ENCODE measurements at regions not wholly inside any gene's neighbourhood (a gene's known extent, or its start where the extent isn't known, plus 50 kb on each side); places are given as distances from the start of the nearest gene placed in this dataset.

DNA sequence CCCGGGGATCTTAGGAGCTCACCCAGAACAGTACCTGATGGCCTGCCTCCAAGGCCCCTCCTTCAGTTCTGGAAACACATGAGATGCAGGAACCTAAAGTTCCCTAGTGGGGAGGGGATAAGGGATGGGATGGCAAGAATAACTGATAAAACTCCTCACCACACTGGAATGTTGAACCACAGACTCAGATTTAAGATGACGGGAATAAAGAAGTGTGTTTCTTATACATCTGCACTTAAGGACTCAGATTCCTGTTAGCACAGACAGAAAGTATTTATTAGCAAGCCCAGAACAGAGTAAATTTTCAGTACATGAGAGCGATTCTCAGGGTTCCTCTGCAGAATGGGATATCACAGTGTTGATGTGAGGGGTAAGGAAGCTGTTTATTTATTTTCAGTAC, 245.2 kb downstream of the TLE3 start:
- no peak for DNase-seq

DNA sequence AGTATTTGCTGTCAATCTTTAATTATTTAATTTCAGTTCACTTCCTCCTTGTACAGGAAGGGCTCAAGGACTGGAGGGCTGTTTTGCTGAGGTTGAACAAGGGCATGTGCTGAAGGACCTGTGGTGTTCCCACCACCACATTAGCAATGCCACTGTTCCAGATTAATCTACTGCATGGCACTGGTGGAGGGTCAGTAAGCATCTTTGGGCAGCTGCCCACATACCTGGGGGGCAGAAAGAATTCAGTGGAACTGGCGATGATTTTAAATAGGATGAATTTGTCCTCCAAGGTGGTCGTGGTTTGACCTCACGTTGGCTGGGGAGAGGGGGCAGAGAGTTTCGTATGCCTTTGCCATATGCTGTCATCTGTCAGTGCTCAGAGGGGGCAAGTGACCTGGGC, 244.8 kb downstream of the TLE3 start:
- no peak for DNase-seq

DNA sequence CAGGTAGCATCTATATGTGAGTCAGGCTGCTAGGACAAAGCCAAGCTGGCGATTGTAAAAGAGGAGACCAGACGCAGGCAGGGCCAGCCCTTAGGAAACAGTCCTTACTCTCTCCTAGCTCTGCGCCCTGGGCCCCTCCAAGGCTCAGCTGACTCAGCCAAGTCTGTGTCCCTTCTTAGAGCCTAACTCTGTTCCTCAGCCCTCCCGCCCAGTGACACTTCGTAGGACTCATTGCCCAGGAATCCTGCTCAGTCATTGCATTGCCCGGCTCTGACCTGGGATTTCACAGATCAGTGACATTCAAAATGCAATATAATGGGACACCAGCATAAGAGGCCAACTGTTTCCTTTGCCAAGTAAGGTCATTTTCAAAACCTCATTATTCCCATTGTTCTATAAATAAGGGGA, 244.2 kb downstream of the TLE3 start:
- no peak for DNase-seq

DNA sequence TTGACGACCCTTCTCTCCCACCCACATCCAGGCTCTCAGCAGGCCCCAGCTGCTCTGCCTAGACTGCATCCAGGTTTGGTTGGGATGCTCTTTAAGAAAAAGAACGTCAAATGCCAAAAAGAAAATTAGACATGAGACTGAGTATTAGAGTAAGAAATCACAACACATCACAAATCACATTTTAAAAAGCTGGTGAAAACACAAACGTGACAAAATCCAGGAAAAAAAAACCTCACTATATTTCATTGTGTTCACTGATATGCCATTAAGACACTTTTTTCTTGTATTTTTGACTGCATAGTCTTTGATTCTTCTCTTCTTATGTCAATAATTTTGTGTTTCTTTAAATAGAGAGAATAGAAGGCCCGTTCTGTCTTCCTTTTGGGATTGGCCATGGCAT, 243.7 kb downstream of the TLE3 start:
- no peak for DNase-seq

DNA sequence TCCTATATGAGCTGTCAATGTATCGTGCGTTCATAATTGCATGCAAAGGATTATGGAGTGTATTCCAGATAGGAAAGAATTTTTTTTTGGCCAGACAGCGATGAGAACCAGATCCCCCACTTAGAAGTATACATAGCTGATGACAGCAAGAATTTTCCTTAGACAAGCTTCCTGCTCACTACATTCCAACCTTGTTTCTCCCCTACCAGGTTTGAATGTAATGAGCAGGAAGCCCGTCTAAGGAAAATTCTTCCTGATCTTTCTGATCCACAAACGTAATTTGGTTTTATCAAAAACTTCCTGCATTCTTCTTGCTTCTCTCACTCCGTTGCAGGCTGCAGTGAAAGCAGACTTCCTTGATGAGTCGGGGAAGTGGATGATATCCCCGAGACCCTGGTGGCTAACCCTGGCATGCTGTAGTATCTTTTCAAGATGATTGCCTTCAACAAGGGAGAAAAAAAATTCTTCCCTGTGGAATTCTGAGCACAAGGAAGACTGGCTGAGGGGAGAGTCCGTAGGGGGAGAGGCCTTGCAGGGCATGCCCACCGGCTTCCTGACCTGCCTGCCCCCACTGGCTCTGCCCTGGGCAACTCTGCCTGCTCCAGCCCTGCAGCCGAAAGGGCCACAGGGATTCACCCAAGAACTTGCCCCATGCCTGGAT, 243.1 kb downstream of the TLE3 start:
- no peak for DNase-seq

DNA sequence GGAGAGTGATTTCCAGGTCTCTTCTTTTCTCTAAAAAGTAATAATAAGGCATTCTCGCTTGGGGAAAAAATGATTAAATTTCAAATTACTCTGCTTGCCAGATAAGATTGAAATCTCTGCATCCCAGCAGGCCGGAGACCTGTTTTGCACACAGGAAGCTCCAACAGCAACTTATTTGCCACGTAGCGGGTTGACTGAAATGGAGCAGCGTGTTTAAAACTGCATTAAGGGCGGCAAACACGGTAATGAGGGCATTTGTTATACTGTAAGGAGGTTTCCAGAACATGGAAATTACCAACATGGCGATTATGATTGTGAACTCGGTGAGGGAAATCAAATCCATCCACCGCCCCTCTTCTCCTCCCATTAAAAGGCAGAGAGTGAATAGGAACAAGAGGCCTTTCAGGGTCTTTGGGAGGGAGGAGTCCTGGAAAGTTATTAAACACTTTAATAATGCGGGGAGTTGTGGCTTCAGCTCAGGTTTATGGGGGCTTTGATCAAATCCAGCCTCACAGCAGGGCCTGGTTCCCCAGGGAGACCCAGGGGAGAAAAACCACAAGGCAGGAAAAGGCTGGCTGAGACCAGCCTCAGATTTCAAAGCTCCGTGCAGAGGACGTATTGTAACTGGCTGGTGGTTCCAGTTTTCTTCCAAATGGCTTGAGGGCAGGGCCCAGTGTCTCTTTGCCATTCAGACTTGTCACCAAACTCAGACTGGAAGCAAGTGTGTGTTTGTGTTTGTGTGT, 242.3 kb downstream of the TLE3 start:
- no peak for DNase-seq

DNA sequence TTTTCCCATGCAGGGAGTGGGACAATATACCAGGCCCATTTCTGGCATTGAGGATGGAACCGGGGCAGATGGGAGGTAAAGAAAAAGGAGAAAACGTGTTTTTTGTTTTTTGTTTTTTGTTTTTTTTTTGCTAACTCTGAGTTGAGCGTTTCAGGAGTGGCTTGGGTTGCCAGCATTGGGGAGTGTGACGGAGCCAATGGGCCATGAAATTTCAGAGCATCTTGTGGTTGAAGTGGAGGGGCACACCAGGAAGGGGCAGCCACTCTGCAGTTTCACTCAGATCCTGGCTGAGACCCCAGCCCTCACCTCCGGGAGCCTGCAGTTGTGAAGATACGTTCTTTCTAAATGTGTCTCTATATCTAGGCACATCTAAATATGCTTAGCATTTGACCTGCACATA, 240.5 kb downstream of the TLE3 start:
- DNase-seq = no peak

DNA sequence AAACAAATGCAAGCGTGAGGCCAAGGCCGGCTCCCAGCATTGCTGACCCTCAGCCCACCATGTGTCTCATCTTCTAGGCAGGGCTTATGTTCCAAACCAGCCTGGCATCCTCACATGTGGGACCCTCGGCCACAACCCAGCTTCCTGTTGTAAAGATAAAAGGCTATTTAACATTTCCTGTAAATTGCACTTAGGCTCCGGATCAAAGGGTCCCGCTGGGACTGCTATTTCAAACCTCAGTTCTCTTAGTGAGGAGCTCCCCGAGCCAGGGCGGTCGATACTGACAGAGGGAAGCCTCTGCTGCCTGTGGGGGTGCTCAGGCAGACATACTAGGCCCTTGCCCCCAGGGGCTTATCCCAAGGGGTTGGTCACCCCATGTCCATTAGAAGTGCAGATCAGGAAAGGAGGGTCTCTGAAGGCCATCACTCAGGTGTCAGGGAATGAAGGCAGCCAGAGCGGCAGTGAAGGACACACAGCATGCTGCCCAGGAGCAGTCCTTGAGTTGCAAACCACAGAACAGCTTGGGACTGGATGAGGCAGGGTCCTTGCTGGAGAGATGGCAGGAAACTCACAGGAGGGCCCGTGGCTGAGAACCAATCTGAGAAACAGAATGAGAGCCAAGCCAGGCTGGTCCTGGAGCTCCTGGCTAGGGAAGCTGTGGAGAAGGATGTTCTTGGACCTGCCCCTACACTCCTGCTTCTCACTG, 239.9 kb downstream of the TLE3 start:
- no peak for DNase-seq

DNA sequence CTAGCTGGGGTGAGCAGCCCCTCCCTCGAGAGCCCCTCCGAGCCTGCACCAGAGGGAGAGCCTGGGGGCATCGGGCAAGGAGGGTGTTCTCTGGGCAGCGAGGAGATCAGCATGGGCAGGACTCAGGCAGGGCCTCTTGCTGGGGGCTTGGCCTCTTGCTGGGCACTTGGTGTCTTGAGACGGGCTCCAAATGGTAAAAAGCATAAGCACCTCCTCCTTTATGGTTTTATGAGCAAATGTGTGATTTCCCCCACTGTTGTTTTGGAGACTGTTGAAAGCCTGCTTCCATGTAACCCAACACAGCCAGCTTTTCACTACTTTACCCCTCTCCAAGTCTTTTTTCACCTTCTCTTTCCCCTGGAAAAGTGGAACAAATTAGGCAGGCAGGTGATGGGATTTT, 239.3 kb downstream of the TLE3 start:
- no peak for DNase-seq

DNA sequence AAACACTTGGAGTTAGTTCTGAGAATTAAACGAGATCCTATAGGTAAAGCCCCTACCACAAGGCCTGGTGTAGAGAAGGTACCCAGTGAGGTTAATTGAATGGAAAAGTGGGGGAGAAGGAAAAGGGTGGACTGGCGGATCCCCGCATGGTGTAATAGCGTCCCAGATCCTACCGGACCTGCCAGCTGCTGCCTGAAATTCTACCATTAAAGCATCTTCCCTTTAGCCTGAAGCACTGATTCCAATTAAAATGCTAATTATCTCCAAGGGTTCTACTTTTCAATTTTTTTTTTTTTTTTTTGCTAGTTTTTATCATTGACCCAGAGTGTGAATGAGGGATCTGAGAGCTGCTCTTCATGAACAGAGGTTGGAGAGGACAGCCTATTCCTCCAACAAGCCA, 237.9 kb downstream of the TLE3 start:
- no peak for DNase-seq

DNA sequence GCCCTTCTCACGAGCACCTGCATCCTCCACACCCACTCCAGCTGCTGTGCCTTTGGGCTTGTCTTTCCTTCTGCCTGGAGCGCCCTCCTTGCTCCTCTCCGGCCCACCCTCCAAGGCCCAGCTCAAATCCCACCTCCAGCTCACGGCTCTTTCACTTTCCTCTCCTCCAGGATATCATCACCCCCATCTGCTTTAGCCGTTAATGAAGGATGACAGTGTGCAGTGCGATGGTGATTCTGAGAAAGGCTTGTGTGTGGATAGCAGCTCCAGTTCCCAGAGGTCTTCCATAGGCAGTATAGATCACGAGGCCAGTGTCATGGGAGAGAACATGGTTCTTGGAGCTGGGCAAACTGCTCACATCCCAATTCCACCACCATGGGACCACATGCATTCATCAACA, 237.4 kb downstream of the TLE3 start:
- DNase-seq = no peak

DNA sequence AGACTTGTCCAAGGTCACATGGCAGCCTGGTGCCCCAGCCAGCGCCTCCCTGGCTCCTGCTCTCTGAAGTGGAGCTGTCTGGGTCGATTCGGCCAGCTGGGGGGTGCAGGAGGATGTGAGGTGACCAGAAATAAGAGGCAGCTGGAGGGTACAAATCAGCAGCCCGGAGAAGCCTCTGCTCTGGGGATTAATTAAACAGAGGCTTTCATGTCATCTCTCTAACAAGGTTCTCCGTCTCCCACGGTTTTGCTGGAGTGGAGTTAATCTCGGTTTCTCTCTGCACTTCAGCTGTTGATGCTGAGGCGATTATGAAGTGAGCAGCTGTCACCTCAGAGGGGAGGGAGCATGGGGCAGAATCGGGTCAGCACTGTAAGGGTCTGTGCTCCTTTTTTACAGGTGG, 236.8 kb downstream of the TLE3 start:
- DNase-seq = no peak

DNA sequence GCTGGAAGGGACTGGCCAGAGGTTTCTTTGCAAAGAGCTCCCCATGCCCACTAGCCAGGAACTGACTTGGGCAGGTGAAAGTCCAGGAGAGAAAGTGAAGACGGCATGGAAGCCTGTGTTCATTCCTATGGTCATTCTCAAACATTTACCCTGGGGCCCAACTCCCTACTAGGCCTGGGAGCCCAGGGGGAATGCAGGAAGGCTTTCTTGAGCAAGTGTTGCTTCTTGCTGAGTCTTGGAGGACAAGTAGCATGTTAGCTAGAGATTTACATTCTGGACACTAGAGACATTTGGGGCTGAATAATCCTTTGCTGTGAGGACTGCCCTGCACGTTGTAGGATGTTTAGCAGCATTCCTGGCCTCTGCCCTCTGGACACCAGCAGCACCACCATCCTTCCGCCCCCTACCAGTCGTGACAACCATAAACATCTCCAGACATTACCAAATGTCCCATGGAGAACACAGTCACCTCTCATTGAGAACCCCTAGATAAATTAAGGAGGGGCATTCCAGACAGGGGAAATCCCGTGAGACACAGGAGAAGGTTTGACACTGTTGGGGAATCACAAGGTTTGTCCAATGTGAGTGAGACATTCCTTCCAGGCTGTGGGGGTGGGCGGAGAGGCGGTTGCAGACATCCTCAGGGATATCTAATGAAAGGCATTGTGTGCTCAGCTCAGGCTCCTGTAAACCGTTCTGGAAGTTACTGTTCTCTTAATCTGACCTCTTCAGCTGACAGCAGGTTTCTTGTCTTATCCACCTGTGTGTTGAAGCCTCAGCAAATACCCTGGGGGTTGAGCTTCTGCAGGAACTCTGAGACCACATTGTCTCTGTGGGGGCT, 236.2 kb downstream of the TLE3 start:
- no peak for DNase-seq

DNA sequence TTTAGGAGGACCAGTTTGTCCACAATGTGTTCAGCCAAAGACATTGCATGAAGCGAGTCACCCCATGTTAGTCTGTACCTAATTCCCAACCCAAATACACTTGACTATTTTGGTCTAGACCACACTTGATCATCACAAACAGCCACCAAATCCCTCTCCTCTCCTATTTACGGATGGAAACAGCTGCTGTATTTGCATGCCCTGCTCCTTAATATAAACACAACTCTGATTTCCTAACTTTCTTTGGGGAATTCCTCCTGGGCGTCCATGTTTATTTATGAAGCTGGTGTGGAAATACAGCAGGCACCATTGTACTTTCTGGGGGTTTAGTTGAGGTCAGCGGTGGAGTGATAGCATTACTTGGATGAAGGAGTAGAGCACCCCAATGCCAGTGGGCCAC, 235.2 kb downstream of the TLE3 start:
- no peak for DNase-seq

DNA sequence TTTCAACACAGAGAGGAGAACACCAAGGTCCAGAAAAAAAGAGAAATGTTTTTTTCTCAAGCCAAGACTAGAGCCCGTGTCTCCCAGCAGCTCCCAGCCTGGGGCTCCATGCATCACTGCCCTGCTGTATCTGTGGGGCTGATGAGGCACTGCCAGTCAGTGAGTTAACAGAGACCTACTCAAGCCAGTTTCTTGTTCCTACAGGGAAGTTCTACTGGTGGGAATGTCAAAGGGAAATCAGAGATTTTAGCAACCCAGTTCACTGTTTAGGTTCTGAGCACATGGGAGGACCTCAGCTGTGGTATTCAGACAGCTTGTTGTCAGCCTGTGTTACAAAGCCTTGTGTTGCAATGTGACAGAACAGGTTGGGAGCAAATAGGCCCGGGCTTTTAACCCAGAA, 234.3 kb downstream of the TLE3 start:
- DNase-seq = no peak

DNA sequence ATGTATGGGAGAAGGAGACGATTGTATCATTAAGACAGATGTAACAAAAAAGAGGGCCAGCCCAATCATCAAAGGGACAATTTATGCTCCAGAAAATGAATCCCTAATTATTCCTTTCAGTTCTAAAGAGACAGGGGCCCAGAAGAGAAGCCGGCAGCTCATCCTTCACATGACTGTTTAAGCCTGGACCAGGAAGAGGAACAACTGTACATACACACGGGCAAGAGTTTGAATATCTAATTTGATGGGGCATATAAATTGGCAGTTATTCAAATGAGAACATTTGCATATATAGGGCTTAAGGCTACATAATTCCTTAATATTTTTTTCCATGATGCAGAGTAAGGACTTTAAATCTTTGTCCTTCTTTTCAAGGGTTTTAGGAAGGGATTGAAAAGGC, 232.3 kb downstream of the TLE3 start:
- DNase-seq = no peak

DNA sequence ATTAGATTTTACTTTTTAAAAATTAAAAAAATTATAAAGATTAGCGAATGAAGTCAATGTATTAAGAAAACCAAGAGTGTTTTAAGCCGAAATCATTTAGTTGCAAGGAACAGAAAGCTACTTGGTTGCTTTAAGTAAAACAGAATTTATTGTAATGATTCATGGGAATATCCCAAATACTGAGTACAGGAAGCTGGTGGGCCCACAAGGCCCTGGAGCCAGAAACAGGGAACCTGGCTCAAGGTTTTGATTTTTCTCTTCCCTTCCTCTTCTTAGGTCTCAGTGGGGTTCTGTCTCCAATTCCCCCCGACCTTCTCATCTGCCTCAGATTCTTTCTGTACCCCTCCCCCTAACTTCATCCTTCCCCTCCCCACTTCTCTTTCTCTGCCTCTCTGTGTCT, 229.0 kb downstream of the TLE3 start:
- no peak for DNase-seq

DNA sequence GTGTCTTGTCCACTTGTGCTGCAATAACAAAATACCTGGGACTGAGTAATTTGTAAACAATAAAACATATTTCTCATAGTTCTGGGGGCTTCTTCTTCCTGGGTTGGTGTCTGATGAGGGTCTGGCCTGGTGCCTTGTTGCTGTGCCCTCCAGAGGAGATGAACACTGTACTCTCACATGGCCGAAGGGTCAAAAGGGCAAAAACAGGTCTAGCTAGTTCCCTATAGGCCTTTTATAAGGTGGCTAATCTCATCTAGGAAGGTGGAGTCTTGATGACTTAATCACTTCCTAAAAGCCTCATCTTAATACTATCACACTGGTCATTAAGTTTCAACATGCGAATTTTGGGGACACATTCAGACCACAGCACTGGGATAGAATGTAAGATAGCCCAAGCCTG, 228.4 kb downstream of the TLE3 start:
- DNase-seq = no peak

DNA sequence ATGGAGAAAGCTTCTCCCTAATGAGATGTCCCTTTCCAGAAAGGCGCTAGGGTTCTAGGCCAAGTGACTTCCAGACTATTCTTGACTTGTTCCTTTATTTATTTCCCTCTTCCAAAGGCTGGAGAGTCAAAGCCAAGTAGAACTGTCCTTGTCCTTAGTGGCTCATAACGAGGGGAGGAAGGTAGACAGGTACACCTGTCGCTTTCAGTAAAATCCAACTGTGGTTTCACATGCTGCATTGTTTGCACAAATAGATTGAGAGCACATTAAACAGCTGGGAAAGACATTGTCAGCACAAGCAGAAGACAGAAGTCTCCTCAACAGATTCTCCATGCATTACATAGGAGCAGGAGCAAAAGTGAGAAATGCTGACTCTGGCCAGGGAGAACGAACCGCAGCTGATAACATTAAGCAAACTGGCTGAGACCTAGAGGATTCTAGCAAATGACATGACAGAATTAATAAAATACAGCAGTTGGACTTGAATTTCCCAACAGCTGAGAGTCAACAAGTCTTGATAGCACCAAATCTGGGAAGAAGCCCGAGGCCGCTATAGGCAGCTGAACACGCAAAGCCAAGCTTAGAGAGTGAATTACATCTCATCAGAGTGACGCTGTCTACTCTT, 227.7 kb downstream of the TLE3 start:
- DNase-seq = no peak

DNA sequence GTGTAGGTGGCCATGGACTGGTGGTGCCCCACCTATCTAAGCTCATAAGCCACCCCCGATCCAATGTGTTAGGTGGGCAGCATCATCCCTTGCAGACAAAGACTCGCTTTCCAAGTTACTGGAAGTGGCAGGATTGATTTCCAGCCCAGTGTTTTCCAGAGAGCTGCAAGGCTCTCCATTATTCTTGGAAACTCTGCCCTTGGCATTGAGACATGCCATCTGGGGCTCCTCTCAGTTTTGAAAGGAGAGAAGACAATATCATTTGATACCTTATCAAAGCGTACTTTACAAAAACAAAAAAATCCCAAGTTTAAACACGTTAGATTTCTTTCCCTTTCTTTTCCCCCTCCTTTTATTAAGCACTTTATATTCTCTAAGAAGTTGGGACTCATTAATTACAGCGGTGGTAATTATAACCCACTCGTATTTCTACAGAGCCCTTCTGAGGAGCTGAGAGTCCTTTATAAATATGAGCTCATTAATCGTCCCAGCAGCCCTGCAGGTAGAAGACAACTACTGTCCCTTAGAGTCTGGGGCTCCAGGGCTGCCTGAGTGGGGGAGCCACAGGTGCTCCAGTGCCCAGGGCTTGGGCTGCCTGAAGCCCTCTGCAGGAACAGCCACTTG, 226.1 kb downstream of the TLE3 start:
- DNase-seq = no peak

DNA sequence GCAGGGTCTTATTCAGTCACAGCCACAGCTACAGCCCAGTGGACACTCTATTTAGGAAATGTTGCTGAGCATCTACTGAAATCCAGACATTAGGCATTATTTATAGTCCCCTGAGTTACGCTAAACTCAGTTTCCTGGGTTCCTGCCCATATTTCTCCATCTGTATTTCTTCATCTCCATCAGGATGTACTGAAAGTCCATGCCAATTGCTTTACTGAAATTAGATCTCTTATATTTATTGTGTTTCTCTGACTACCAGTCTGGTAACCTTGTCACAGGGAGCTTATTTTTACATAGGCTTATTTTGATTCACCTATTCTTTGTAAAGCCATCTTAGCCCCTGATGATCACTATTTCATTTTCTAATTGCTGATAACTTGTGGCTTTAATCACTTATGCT, 223.9 kb downstream of the TLE3 start:
- no peak for DNase-seq

DNA sequence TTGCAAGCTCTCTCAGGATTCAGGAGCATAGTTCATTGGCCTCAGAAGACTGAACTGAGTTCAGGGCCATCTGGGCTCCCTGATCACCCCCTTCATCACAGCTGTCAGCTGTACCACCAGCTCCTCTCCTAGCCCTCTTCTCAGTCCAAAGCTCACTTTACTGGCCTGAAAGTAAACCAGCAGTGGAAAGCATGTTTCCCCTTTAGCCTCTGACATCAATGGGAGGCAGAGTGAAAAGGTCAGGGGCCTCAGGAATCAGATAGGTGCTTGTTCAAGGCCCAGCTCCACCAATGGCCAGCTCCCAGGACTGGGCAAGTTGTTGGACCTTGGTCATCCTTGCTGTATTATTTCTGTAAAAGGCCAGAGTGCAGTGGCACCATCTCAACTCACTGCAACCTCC, 223.4 kb downstream of the TLE3 start:
- DNase-seq = no peak
